GM23338 (cell line): ENCODE measurements at regions not wholly inside any gene's neighbourhood (a gene's known extent, or its start where the extent isn't known, plus 50 kb on each side); places are given as distances from the start of the nearest gene placed in this dataset.

Experiments
- ATAC-seq: fragments of 200-7000 bp; cut with Tn5 transposase; 3 replicates; pipeline ENCODE4 v1.9.1; 2020
- DNase-seq: peaks from one replicate; pipeline ENCODE4 v3.0.0-alpha.2; 2015; ENCODE audit warnings: low spot score
- H2AFZ ChIP-seq: fragments of 200-600 bp; sonication (generic); 2 replicates; pipeline ENCODE4 v1.8.0; 2016; ENCODE audit warnings: antibody characterized with exemption, mild to moderate bottlenecking, moderate library complexity
- H3F3A ChIP-seq: fragments of 200-600 bp; sonication (generic); replicated peaks from 2 replicates; pipeline ENCODE4 v1.8.0; 2017; ENCODE audit warnings: antibody characterized with exemption, mixed run types, low read depth
- H3K27ac ChIP-seq: fragments of 200-600 bp; sonication (generic); 2 replicates; pipeline ENCODE4 v1.6.1; 2016; ENCODE audit warnings: low read depth
- H3K27me3 ChIP-seq: fragments of 200-600 bp; sonication (generic); 2 replicates; pipeline ENCODE4 v1.8.0; 2016; ENCODE audit warnings: mild to moderate bottlenecking, mixed run types, moderate library complexity; ENCODE audit not compliant: insufficient read depth
- H3K36me3 ChIP-seq: fragments of 200-600 bp; sonication (generic); 2 replicates; pipeline ENCODE4 v1.8.0; 2016; ENCODE audit warnings: mild to moderate bottlenecking; ENCODE audit not compliant: insufficient read depth
- H3K4me1 ChIP-seq: fragments of 200-600 bp; sonication (generic); 2 replicates; pipeline ENCODE4 v1.8.0; 2016; ENCODE audit warnings: mild to moderate bottlenecking, moderate library complexity; ENCODE audit not compliant: insufficient read depth
- H3K4me2 ChIP-seq: fragments of 200-600 bp; sonication (generic); 2 replicates; pipeline ENCODE4 v1.7.1; 2017; ENCODE audit warnings: mixed run types
- H3K4me3 ChIP-seq: fragments of 200-600 bp; sonication (generic); 2 replicates; pipeline ENCODE4 v1.6.1; 2016; ENCODE audit warnings: mixed run types
- H3K79me2 ChIP-seq: fragments of 200-600 bp; sonication (generic); replicated peaks from 2 replicates; pipeline ENCODE4 v1.8.0; 2017; ENCODE audit warnings: mild to moderate bottlenecking; ENCODE audit not compliant: insufficient read depth
- H3K9me2 ChIP-seq: fragments of 200-600 bp; sonication (generic); 2 replicates; pipeline ENCODE4 v1.8.0; 2017; ENCODE audit not compliant: insufficient read depth
- H4K20me1 ChIP-seq: fragments of 200-600 bp; sonication (generic); replicated peaks from 2 replicates; pipeline ENCODE4 v1.8.0; 2017; ENCODE audit warnings: mild to moderate bottlenecking; ENCODE audit not compliant: insufficient read depth
- H3K27ac Mint-ChIP-seq: 2 replicates; pipeline ENCODE4 v1.8.0; 2020; ENCODE audit warnings: inconsistent platforms, mild to moderate bottlenecking, moderate library complexity, mixed read lengths
- H3K27me3 Mint-ChIP-seq: 3 replicates; pipeline ENCODE4 v1.8.0; 2022; ENCODE audit warnings: low read depth, mild to moderate bottlenecking, moderate library complexity, mixed read lengths, inconsistent platforms; ENCODE audit not compliant: insufficient read depth, poor library complexity
- H3K36me3 Mint-ChIP-seq: 3 replicates; pipeline ENCODE4 v1.8.0; 2021; ENCODE audit warnings: low read depth, mild to moderate bottlenecking, inconsistent platforms, moderate library complexity, mixed read lengths
- H3K4me1 Mint-ChIP-seq: 3 replicates; pipeline ENCODE4 v1.8.0; 2020; ENCODE audit warnings: mild to moderate bottlenecking, inconsistent platforms, mixed read lengths
- H3K4me3 Mint-ChIP-seq: 3 replicates; pipeline ENCODE4 v1.8.0; 2021; ENCODE audit warnings: moderate library complexity, mild to moderate bottlenecking, inconsistent platforms, mixed read lengths
- H3K9me3 Mint-ChIP-seq: 3 replicates; pipeline ENCODE4 v1.8.0; 2020; ENCODE audit warnings: moderate library complexity, mild to moderate bottlenecking, inconsistent platforms, mixed read lengths
- CREB1 ChIP-seq: fragments of 250-450 bp; sonication (Bioruptor Pico); IDR thresholded peaks from 2 replicates; pipeline ENCODE4 v1.5.0; 2020; ENCODE audit warnings: low read depth, mild to moderate bottlenecking, moderate library complexity
- ETS1 ChIP-seq: IDR thresholded peaks from 2 replicates; pipeline ENCODE4 v1.6.1; 2016; ENCODE audit warnings: antibody characterized with exemption
- EZH2 ChIP-seq: fragments of 200-600 bp; sonication (generic); IDR thresholded peaks from one replicate; pipeline ENCODE4 v1.8.0; 2017; ENCODE audit warnings: antibody characterized with exemption, mild to moderate bottlenecking, low read depth; ENCODE audit not compliant: unreplicated experiment
- EZH2phosphoT487 ChIP-seq: fragments of 200-600 bp; sonication (generic); IDR thresholded peaks from one replicate; pipeline ENCODE4 v1.8.1; 2018; ENCODE audit warnings: antibody characterized with exemption; ENCODE audit not compliant: unreplicated experiment
- JUNB ChIP-seq: IDR thresholded peaks from one replicate; pipeline ENCODE4 v1.6.1; 2016; ENCODE audit warnings: antibody characterized with exemption; ENCODE audit not compliant: unreplicated experiment
- NANOG ChIP-seq: IDR thresholded peaks from 2 replicates; pipeline ENCODE4 v1.6.1; 2016; ENCODE audit warnings: antibody characterized with exemption, borderline replicate concordance
- POLR2AphosphoS5 ChIP-seq: IDR thresholded peaks from 2 replicates; pipeline ENCODE4 v1.6.1; 2016; ENCODE audit warnings: antibody characterized with exemption, low read depth
- STAT1 ChIP-seq: IDR thresholded peaks from one replicate; pipeline ENCODE4 v1.6.1; 2016; ENCODE audit warnings: antibody characterized with exemption; ENCODE audit not compliant: unreplicated experiment
- ZNF114 ChIP-seq: fragments of 250-450 bp; sonication (Bioruptor Pico); IDR thresholded peaks from 2 replicates; pipeline ENCODE4 v1.5.0; 2020; ENCODE audit warnings: mild to moderate bottlenecking, moderate library complexity
- ZNF331 ChIP-seq: fragments of 250-450 bp; sonication (Bioruptor Pico); IDR thresholded peaks from 2 replicates; pipeline ENCODE4 v1.5.0; 2020; ENCODE audit warnings: low read depth, mild to moderate bottlenecking, moderate library complexity
- ZNF462 ChIP-seq: fragments of 250-450 bp; sonication (Bioruptor Pico); IDR thresholded peaks from 2 replicates; pipeline ENCODE4 v1.5.0; 2020; ENCODE audit warnings: mild to moderate bottlenecking, moderate library complexity
- TF ChIP-seq, protein P1 (sequence below), 2 experiments: fragments of 200-600 bp in 1 of 2; sonication (generic) in 1 of 2; conservative IDR thresholded peaks; 2 replicates each; pipeline versions ENCODE4 v1.5.1 to v1.6.1; 2016 to 2017; ENCODE audit warnings: antibody characterized with exemption in 2 of 2, low read depth in 2 of 2, mild to moderate bottlenecking in 2 of 2, moderate library complexity in 1 of 2
- TF ChIP-seq, protein P2 (sequence below): IDR thresholded peaks from one replicate; pipeline ENCODE4 v1.6.1; 2018; ENCODE audit warnings: antibody characterized with exemption; ENCODE audit not compliant: unreplicated experiment

DNA sequence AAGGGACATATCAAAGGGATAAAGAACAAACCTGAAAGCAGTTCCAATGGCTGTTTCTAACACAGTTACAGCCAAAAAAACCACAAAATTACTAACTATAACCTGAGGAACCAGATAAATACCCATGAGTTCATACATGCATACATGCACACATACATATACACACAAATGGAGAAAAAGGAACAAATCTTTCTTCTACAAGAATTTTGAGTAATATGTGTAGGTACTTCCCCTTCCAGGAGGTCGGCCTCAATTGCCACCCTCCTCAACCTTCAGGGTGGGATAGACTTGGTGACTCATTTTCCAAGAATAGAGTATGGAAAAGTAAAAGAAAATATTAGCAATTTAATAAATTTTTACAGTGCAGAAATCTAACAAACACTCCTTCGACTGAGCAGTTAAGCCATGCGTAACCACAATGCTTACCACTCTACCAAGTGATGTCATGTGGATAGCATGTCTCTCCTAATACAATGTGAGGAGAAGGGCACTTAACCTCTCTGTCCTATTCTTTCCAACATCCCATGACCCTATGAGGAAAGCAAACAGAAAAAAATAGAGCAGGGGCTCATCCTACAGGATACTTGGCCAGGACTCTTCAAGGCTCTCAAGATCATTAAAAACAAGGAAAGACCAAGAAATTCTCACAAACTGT lies 243.0 kb upstream of the RUNX1 start:
- DNase-seq: no peak
- Mint-ChIP-seq H3K27me3 (no peaks in the 10 kb centered on the region), H3K9me3 (peaks cover 14% of the 10 kb centered on the region), H3K4me3 (no peak overlapping the region), H3K4me1 (peaks cover 15% of the 10 kb centered on the region; the same call in 2 of the 3 replicates), H3K27ac (no peak overlapping the region), H3K36me3 (peaks cover 4% of the 10 kb centered on the region; the same call in 2 of the 3 replicates)
- no peak overlapping the region for H3K4me2 ChIP-seq
- ATAC-seq: no peak
- H3K79me2 ChIP-seq: no peaks in the 10 kb centered on the region
- no peak for TF ChIP-seq CREB1 (CRISPR knock-in tag)
- no peak for TF ChIP-seq ZNF114 (CRISPR knock-in tag)
- TF ChIP-seq EZH2: no peak
- TF ChIP-seq JUNB: no peak
- TF ChIP-seq, protein P1, sequence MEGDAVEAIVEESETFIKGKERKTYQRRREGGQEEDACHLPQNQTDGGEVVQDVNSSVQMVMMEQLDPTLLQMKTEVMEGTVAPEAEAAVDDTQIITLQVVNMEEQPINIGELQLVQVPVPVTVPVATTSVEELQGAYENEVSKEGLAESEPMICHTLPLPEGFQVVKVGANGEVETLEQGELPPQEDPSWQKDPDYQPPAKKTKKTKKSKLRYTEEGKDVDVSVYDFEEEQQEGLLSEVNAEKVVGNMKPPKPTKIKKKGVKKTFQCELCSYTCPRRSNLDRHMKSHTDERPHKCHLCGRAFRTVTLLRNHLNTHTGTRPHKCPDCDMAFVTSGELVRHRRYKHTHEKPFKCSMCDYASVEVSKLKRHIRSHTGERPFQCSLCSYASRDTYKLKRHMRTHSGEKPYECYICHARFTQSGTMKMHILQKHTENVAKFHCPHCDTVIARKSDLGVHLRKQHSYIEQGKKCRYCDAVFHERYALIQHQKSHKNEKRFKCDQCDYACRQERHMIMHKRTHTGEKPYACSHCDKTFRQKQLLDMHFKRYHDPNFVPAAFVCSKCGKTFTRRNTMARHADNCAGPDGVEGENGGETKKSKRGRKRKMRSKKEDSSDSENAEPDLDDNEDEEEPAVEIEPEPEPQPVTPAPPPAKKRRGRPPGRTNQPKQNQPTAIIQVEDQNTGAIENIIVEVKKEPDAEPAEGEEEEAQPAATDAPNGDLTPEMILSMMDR (conservative IDR thresholded peaks at IDR 0.05; ENCODE audit: low read depth in 2 of 2): no peak
- no peak for TF ChIP-seq EZH2phosphoT487
- TF ChIP-seq ETS1: no peak
- TF ChIP-seq ZNF331 (CRISPR knock-in tag): no peak
- TF ChIP-seq STAT1: no peak
- TF ChIP-seq, protein P2, sequence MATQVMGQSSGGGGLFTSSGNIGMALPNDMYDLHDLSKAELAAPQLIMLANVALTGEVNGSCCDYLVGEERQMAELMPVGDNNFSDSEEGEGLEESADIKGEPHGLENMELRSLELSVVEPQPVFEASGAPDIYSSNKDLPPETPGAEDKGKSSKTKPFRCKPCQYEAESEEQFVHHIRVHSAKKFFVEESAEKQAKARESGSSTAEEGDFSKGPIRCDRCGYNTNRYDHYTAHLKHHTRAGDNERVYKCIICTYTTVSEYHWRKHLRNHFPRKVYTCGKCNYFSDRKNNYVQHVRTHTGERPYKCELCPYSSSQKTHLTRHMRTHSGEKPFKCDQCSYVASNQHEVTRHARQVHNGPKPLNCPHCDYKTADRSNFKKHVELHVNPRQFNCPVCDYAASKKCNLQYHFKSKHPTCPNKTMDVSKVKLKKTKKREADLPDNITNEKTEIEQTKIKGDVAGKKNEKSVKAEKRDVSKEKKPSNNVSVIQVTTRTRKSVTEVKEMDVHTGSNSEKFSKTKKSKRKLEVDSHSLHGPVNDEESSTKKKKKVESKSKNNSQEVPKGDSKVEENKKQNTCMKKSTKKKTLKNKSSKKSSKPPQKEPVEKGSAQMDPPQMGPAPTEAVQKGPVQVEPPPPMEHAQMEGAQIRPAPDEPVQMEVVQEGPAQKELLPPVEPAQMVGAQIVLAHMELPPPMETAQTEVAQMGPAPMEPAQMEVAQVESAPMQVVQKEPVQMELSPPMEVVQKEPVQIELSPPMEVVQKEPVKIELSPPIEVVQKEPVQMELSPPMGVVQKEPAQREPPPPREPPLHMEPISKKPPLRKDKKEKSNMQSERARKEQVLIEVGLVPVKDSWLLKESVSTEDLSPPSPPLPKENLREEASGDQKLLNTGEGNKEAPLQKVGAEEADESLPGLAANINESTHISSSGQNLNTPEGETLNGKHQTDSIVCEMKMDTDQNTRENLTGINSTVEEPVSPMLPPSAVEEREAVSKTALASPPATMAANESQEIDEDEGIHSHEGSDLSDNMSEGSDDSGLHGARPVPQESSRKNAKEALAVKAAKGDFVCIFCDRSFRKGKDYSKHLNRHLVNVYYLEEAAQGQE: no peak
- no peak for TF ChIP-seq POLR2AphosphoS5
- no peak for TF ChIP-seq NANOG
- TF ChIP-seq ZNF462 (CRISPR knock-in tag): no peak
- H3K9me2 ChIP-seq: 0 out of 2 replicates have a peak, but pooled peaks cover 2% of the 10 kb centered on the region
- no peaks in the 10 kb centered on the region for H3K4me1 ChIP-seq
- H3K27me3 ChIP-seq: no peaks in the 10 kb centered on the region
- no peaks in the 10 kb centered on the region for H4K20me1 ChIP-seq
- no peak overlapping the region for H3K4me3 ChIP-seq
- H3K36me3 ChIP-seq: no peaks in the 10 kb centered on the region
- H3F3A ChIP-seq: no peaks in the 10 kb centered on the region
- H2AFZ ChIP-seq: no peak overlapping the region
- H3K27ac ChIP-seq: no peak overlapping the region
